Fibroblast of skin of right biceps (primary cell): ENCODE measurements at regions not wholly inside any gene's neighbourhood (a gene's known extent, or its start where the extent isn't known, plus 50 kb on each side); places are given as distances from the start of the nearest gene placed in this dataset.

Experiments
- DNase-seq: peaks from one replicate; pipeline ENCODE4 v3.0.0-alpha.2; 2013

DNA sequence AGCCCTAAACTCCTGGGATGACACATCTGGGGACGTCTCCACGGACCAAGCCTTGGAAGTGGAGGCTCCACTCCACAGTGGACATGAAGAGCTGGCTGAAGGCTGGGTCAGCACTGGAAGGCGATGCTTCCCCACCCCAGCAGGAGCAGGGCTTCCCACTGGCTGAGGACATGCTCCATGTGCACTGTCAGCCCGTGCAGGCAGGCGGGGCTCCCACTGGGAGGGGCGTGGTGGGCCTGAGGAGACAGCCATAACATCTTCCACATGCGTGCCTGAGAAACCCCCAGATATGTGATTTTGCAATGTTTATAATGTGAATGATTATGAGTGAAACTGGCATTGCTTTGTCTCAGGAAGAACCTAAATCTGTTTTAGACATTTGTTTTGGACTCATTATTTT lies 231.3 kb downstream of the KLF13 start:
- DNase-seq: no peak

DNA sequence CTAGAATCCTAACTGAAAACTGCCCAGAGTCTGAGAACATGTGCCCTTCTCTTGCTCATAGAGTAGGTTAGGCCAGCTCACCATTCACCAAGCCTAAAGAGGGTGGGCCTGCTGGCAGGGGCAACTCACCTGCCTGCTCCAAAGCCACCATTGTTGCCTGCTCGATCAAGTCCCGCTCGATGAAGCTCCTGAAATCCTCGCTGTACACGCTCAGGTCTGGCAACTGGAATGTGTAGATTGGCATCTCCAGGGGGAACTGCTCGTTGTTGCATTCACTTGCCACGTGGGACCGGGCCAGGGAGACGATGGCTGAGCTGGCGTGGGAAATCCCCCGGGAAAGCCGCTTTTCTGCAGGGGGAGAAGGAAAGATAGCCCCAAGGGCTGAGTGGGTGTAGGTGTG lies 232.2 kb downstream of the KLF13 start:
- no peak for DNase-seq

DNA sequence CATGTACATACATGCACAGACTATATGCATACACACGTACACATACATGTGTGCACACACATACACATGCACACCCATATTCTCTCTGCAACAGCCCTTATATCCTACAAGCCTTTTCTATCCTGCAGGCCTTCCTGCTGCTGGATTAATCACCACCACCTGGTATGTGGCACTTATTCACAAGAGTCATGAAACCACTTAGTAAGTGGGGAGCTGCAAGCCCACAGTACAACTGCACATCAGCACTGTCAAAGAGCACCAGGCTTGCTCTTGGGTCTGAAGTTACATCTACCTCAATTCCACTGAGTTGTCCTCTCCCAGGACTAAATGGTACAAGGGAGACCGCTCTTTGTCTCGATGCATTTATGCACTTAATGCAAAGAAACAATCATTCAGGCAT lies 233.2 kb downstream of the KLF13 start:
- DNase-seq: no peak

DNA sequence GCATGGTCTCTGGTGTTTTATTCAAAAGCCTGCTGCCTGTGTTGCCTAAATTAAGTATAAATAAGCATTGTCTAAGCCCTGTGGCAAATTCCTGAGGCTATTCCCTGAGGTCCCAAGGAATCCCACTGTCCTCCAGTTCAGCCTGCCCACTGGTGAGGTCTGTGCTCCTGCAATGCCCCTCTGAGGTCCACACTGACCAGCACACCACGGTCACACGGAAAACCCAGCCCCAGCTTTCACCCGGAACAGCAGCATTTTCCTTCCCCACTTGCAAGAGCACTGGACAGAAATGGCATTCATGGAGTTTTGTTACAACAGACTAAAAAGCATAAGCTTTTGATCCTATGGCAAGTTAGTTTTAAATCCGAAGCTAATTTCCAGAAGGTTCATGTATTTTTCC lies 234.0 kb downstream of the KLF13 start:
- DNase-seq: no peak

DNA sequence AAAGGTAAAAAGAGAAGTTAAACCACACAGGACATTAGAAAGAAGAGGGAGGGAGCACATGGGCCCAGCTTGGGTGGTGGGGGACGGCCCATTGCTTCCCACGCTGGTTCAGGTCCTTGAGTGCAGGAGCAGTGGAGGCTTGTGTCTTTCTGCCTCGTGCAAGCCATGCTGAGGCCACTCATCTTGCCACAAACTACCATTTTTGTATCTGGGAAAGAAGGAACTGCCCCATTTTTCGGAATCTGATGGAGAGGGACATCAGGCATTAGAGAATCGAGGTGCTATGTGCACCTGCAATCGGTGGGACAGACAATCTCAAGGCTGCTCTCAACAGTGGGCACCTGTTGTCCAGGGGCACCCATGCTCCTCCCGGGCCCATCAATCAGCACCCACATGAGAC lies 234.5 kb downstream of the KLF13 start:
- no peak for DNase-seq

DNA sequence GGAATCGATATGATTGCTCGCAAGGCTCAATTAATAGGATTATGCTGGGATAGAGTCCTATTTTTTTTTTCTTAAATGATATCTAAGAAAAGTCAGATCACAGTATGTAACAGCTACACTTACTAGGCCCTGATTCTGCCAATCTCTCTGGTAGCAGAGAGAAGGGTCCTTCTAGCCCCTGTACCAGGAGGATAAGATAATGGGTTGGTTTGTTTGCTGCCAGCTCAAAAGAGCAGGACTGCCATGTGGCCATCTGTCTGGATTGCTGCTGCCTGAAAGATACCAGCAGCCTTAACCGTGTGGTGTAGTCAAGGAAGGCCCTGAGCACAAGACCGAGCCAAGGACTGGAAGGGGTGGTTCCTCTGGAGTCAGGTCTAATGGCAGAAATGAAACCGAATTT lies 236.4 kb downstream of the KLF13 start:
- DNase-seq: no peak

DNA sequence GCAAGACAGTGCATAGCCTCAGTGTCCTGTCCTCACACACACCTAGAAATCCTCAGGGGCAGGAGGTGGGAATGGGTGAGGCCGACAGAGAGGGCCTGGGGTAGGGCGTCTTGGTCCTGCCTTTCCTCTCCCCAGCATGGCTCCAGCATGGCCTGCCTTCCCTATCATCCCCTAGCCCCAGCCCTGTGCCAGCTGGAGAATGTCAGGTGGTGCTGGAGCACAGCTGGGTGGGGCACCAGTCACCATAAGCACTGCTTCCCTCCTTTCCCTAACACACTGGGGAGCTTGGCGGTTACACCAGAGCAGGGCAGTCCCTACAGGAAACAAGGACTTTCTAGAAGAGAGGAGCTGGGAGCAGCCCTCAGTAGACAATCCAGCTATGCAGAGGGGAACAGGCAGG lies 236.8 kb downstream of the KLF13 start:
- DNase-seq: no peak

DNA sequence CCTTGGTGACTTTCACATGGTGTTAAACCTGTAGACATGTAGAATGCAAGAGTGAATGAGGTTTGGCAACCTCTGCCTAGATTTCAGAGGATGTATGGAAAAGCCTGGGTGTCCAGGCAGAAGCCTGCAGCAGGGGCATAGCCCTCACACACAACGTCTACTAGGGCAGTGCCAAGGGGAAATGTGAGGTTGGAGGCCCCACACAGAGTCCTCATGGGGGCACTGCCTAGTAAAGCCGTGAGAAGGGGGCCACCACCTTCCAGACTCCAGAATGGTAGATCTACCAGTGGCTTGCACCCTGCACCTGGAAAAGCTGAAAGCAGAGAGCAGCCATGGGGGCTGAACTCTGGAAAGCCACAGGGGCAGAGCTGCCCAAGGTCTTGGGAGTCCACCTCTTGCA lies 241.2 kb downstream of the KLF13 start:
- DNase-seq: no peak

DNA sequence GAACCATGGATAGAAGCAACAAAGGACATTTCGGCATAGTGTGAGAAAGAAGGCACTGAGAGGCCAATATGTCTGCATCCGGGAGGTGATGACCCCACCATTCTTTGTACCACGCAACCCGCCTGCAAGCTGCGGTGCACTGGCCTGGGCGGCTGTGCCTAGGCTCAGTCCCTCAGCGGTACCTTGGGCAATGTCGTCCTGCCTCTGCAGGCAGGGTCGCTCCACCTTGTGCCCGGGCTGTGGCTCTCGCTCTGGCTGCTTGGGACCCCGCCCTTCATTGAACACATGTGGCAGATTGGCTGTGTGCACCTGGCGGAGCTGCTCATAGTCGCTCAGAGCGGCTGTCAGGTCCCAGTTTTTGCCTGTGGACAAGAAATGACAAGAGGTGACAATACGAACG lies 243.2 kb downstream of the KLF13 start:
- DNase-seq: no peak

DNA sequence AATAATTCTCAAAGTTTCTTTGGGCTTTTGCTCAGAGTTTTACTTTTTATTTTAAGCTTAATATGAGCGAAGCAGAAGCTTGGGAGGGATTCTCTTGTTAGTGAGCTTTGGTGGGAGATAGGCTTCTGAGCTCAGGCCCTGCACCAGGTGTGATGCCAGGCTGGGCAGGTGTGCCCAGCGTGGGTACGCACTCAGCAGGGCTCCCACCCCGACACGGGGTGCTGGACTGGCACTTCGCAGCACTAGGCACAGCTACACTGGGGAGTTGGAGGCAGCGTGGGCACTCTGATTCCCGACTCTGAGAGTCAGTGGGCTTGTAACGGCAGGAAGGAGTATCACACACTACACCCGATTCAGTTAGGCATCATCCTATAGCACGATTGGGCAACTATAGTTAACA lies 244.0 kb downstream of the KLF13 start:
- no peak for DNase-seq

DNA sequence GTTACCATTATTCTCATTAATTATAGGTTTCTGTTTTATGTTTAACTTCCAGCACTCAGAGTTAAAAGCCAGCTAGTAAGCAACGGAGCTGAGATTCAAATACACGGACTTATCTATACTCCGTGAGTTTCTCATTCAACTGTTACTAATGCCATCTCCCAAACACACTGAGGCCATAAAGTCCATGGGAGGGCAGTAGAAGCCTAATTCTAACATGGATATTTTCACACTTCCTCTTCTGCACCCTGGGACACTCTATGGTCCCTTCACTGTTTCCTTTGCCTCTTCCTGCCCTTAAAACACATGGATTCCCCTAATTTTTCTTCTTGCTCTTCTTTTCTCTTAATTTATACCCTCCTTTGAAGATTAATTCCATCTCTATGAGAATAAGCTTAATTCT lies 245.0 kb downstream of the KLF13 start:
- DNase-seq: no peak

DNA sequence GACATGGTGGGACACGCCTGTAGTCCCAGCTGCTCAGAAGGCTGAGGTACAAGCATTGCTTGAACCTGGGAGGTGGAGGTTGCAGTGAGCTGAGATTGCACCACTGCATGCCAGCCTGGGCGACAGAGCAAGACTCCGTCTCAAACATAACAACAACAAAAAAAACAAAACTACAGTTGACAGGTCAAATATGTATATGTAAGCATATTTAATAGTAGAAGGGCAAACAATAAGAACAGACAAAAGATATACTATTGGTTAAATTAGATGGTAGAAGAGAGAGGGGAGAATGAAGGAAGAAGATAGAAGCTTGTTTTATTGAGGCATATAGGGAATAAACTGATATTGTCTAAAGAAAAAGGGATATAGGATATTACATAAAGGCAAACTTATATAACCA lies 247.1 kb downstream of the KLF13 start:
- no peak for DNase-seq

DNA sequence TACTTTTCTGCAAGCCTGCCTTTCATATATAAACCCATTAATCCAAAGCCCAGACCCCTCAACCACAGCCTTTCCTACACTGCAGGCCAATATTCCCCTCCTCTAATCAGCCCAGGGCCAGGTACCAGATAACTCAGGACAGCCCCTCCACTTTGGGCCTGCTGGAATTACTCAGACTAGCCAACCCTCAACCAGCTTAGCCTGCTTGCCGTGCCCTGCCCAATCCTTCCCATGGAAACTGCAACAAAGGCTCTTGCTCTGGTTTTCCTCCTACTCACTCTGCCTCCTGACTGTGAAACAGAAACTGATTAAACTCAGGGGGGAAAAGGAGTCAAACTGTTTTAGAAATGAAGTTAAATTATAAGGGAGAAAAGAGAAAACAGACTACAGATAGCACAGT lies 248.1 kb downstream of the KLF13 start:
- no peak for DNase-seq

DNA sequence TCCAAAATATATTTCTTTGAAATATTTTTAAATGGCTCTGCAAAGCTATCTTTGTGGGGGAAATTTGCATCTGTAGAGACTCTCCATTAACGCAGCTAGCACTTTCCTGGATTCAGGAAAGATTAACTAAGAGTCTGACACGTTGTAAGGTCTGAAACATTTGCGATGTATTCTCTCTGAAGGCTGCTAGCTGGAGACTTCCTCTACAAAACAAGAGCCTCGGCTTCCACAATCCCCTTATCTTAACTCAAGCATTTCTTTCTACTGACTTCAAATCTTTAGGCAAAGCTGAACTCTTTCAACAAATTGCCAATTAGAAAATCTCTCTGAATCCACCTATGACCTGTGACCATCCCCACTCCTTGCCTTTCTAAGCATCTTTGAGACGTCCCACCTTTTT lies 250.5 kb downstream of the KLF13 start:
- DNase-seq: no peak

DNA sequence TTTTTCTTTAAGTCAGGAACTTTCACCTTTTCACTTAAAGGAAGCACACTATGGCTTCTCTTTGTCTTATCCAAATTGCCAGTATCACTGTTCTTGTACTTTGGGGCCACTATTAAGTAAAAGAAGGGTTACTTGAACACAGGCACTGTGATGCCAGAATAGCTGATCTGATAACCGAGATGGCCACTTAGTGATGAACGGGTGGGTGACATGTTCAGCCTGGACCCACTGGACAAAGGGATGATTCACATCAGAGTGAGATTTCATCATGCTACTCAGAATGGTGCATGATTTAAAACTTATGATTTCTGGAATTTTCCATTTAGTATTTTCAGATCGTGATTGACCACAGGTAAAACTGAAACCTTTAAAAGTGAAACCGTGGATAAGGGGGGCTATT lies 252.6 kb downstream of the KLF13 start:
- no peak for DNase-seq

DNA sequence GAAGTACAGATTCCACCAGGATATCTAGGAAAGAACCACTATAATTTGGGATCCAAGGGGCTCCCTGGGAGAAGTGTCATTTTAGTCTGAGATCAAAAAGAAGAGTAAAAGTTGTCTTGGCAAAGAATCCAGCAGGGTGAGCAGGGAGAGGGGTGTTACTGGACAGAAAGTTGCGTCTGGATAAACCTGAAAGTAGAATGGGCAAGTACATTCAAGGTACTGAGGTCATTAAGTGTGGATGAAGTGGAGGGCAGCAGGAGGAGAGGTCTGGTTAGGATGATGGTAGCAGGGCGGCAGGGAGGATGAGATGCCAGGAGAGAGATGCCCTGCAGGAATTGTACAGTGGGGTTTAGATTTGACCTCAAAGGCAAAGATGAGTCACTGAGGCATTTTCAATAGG lies 253.3 kb downstream of the KLF13 start:
- no peak for DNase-seq

DNA sequence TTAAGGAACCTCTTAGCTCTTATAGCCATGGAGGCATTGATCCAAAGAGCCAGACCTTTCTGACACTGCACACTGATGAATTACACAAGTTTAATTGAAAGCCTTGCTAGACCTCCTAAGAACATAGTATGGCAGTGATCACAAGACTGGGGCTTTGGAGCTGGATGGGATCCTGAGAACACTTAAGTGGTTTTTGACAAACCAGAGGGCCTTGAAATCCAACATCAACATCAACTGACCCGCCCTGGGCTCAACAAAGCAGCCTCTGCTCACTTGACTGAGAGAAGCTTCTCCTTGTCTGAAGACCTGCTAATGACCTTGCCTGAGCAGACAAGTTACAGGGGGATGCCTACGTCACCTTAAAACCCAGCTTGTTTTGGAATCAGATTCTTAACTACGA lies 257.6 kb downstream of the KLF13 start:
- DNase-seq: no peak

DNA sequence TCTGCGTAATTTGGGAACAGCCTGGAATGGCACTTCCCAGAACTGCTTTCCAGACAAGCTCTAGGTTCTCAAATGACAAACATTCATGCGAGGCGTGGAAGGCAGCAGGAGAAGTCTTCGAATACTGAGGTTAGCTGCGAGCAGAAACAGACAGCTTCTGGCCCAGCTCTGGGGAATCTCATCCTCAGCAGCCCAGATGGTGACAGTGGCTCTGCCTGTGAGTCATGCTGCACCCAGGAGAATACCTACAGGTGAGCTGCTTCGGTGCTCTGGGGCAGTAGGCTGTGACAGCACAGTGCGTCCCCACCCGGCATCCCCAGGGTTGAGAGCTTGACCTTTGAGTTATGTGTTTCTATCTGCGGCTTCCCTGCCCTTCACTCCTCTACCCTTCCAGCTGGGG lies 258.6 kb downstream of the KLF13 start:
- no peak for DNase-seq

DNA sequence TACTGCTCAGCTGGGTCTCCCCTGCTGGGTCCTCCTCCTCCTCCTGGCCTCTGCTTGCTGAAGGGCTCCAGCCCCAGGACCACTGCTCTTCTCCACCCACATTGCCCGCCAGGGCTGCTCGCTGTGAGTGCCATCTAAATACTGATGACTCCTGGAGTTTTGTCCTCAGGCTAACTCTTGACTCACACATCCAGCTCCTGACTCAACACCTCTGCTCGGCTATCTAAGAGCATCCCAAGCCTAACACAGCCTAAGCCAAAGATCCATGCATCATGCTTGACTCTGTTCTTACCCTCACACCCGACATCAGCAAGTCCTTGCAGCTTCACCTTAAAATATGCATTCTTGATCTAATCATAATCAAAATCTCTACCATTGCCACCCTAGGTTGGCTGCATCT lies 260.2 kb downstream of the KLF13 start:
- DNase-seq: no peak

DNA sequence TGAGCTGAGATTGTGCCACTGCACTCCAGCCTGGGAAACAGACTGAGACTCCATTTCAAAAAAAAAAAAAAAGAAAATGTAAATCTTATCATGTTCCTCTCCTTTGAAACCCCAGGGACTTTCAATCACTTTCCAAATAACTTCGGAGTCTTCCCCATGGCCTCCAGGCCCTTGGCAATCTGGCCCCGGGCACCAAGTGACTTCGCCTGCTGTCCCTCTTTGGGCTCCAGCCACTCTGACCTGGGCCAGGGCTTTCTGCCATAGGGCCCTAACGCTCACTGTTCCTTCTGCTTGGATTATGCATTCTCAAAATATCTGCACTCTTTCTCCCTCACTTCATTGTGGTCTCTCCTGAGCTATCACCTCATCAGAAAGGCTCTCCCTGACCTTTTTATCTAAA lies 260.9 kb downstream of the KLF13 start:
- no peak for DNase-seq

DNA sequence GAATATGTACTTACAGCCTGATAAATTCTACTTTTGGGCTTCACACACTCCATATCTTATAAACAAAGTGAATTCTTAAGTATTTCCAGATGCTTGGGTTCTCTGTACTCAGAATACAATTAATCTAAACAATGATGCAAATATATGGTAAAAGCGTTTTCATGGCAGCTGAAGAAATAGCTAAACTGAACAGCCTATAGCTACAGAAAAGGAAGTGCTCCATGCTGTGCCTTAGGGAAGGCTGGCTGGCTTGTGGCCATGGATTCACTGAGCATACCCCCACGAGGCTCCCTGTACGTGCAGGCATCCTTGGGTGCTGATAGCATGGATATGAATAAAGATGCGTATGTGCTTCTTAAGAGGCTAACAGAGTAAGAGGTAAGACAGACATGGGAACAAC lies 264.0 kb downstream of the KLF13 start:
- DNase-seq: peak; percentile 25

DNA sequence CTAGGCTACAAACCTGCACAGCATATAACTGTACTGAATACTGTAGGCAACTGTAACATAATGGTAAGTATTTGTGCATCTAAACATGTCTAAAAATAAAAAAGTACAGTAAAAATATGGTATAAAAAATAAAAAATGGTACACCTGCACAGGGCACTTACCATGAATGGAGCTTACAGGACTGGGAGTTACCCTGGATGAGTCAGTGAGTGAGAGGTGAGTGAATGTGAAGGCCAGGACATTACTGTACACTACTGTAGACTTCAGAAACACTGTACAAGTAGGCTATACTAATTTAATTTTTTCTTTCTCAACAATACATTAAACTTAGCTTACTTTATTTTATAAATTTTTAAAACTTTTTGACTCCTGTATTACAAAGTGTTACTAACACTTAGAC lies 265.3 kb downstream of the KLF13 start:
- DNase-seq: no peak

DNA sequence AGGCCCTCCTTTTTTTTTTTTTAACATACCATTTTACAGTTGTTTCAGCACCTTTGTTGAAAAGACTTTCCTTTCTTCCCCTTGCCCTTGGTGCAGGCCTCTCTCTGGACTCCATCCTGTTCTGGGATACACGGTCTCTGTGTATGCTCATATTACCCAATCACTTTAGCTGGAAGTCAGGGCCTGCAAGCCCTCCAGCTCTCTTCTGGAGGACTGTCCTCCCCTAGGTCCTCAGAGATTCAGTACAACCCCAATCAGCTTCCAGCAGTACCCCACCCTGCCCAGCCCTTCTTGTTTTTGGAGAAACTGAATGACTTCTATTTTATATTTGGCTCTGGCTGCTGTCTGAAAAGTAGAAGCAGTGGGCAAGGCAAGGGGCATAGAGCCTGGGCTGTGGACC lies 270.8 kb downstream of the KLF13 start:
- no peak for DNase-seq

DNA sequence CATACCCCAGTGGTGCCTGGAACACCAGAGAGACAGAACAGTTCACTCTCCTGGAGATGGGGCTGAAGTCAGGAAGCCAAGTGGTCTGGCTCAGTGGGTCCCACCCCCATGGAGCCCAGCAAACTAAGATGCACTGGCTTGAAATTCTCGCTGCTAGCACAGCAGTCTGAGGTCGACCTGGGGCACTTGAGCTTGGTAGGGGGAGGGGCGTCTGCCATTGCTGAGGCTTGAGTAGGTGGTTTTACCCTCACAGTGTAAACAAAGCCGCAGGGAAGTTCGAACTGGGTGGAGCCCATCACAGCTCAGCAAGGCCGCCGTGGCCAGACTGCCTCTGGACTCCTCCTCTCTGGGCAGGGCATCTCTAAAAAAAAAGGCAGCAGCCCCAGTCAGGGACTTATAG lies 272.0 kb downstream of the KLF13 start:
- no peak for DNase-seq

DNA sequence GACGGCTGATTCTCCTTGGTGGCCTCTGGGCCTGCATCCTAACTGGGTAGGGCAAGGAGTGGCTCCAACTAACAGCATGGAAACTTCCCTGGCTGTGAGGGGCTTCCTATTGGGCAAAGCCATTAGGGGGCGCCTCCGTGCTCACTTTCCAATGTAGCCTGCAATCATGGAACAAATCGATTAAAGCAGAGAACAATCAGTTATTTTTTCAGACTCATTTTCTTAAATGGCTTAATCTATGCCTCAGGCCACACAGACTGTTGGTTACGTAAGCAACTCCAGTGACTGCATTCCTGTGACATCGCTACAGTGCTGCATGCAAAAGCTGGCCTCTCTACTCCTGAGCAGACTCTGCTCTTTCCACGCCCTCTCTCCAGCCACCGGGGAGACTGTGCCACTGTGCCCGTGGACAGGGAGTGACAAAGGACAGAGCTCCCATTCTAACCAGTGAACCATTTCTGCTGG lies 278.9 kb downstream of the KLF13 start:
- peak; percentile 62 for DNase-seq

DNA sequence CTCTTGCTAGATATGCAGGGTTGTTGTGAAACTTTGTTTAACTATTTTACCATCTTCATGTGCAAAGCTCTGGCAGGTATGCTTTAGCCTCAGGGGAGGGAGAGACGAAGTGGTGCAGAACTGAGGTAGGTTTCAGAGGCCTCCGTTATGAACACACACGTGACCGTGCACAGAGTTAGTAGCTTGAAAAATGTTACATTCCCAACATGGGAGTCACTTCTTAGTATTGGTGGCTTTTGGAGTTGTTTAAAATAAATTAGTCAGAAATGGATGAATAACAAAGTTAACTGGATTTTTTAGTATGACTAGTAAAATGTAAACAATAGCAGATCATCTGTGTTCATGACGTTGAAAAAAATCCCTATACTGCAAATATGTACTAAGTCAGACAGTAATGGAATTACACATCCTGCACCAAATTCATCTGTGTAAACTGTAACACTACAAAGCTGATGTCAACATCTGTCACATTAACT lies 279.6 kb downstream of the KLF13 start:
- peak; percentile 84 for DNase-seq
